ENCODE measurements at regions not wholly inside any gene's neighbourhood (a gene's known extent, or its start where the extent isn't known, plus 50 kb on each side); places are given as distances from the start of the nearest gene placed in this dataset.

- TF ChIP-seq, protein P1, sequence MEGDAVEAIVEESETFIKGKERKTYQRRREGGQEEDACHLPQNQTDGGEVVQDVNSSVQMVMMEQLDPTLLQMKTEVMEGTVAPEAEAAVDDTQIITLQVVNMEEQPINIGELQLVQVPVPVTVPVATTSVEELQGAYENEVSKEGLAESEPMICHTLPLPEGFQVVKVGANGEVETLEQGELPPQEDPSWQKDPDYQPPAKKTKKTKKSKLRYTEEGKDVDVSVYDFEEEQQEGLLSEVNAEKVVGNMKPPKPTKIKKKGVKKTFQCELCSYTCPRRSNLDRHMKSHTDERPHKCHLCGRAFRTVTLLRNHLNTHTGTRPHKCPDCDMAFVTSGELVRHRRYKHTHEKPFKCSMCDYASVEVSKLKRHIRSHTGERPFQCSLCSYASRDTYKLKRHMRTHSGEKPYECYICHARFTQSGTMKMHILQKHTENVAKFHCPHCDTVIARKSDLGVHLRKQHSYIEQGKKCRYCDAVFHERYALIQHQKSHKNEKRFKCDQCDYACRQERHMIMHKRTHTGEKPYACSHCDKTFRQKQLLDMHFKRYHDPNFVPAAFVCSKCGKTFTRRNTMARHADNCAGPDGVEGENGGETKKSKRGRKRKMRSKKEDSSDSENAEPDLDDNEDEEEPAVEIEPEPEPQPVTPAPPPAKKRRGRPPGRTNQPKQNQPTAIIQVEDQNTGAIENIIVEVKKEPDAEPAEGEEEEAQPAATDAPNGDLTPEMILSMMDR (IDR thresholded peaks at IDR 0.05): no peak
- no peak for TF ChIP-seq POLR2AphosphoS5 (IDR thresholded peaks at IDR 0.05)
- no peak for TF ChIP-seq POLR2A (IDR thresholded peaks at IDR 0.05)
Measured at GRCh38 chr15:77546870-77547269, 85.8 kb downstream of the LINGO1 start.

Data from upper lobe of left lung (tissue), 4 donors.